Caco-2 (cell line): ENCODE measurements at regions not wholly inside any gene's neighbourhood (a gene's known extent, or its start where the extent isn't known, plus 50 kb on each side); places are given as distances from the start of the nearest gene placed in this dataset.

Source experiments
- BruUV-seq: library from RNA; stranded (reverse); fragments of 400-500 nt; replicated peaks from 2 replicates; lab custom pipeline; 2021; lab: Mats Ljungman, UMichigan
- CTCF ChIA-PET: fragments of 300-600 bp; sonication (Branson Sonifier 250); formaldehyde crosslinking; loops from one replicate; lab custom pipeline; 2022; ENCODE audit warnings: antibody characterized with exemption; lab: Charles Lee
- POLR2A ChIA-PET: fragments of 300-600 bp; sonication (Branson Sonifier 250); formaldehyde crosslinking; loops from one replicate; lab custom pipeline; 2022; ENCODE audit warnings: antibody characterized with exemption; lab: Charles Lee
- DNase-seq, 2 experiments: peaks; one replicate each; pipeline versions ENCODE4 v3.0.0 to v3.0.0-alpha.2; 2020 to 2022
- H3K27me3 ChIP-seq: replicated peaks from 2 replicates; pipeline ENCODE4 v1.6.0; 2011; ENCODE audit warnings: low read length; ENCODE audit not compliant: control insufficient read depth, insufficient read depth
- H3K36me3 ChIP-seq: 2 replicates; pipeline ENCODE4 v1.5.1; 2011; ENCODE audit warnings: low read length; ENCODE audit not compliant: control insufficient read depth, insufficient read depth
- H3K4me1 ChIP-seq: fragments of 250-450 bp; sonication (Bioruptor Pico); 2 replicates; pipeline ENCODE4 v1.5.1; 2020; ENCODE audit warnings: mild to moderate bottlenecking
- H3K4me3 ChIP-seq: 2 replicates; pipeline ENCODE4 v1.5.1; 2011; ENCODE audit warnings: low read depth, mild to moderate bottlenecking, control low read depth, low read length
- H3K9me3 ChIP-seq: fragments of 250-450 bp; sonication (Bioruptor Pico); 2 replicates; pipeline ENCODE4 v1.5.1; 2020; ENCODE audit warnings: mild to moderate bottlenecking, moderate library complexity
- H3K27ac Mint-ChIP-seq: one replicate; pipeline ENCODE4 v1.8.0; 2022; ENCODE audit warnings: mixed read lengths; ENCODE audit not compliant: unreplicated experiment
- H3K27me3 Mint-ChIP-seq: one replicate; pipeline ENCODE4 v1.8.0; 2022; ENCODE audit warnings: mixed read lengths; ENCODE audit not compliant: insufficient read depth, unreplicated experiment
- H3K36me3 Mint-ChIP-seq: one replicate; pipeline ENCODE4 v1.8.0; 2022; ENCODE audit warnings: mild to moderate bottlenecking, mixed read lengths; ENCODE audit not compliant: insufficient read depth, unreplicated experiment
- H3K4me1 Mint-ChIP-seq: one replicate; pipeline ENCODE4 v1.8.0; 2022; ENCODE audit warnings: low read depth, mixed read lengths; ENCODE audit not compliant: unreplicated experiment
- H3K4me3 Mint-ChIP-seq: one replicate; pipeline ENCODE4 v1.8.0; 2022; ENCODE audit warnings: mild to moderate bottlenecking, moderate library complexity, mixed read lengths; ENCODE audit not compliant: unreplicated experiment
- H3K9me3 Mint-ChIP-seq: one replicate; pipeline ENCODE4 v1.8.0; 2022; ENCODE audit warnings: mixed read lengths; ENCODE audit not compliant: unreplicated experiment
- intact Hi-C: fragments of 100-400 bp; cut with micrococcal nuclease; formaldehyde crosslinking; loops from one replicate; pipeline ENCODE4 v1.10.0; 2022; ENCODE audit not compliant: unreplicated experiment
- TF ChIP-seq, protein P1 (sequence below), 2 experiments: fragments of 200-600 bp in 1 of 2; IDR thresholded peaks; 1 replicate in 1 of 2; 2 replicates in 1 of 2; pipeline versions ENCODE4 v1.5.1 to v1.8.0; 2011 to 2022; ENCODE audit warnings: antibody characterized with exemption in 1 of 2, control low read depth in 1 of 2, inconsistent platforms in 1 of 2, low read depth in 1 of 2, low read length in 1 of 2, mild to moderate bottlenecking in 1 of 2, moderate library complexity in 1 of 2; ENCODE audit not compliant: insufficient read depth in 1 of 2, severe bottlenecking in 1 of 2, unreplicated experiment in 1 of 2

DNA sequence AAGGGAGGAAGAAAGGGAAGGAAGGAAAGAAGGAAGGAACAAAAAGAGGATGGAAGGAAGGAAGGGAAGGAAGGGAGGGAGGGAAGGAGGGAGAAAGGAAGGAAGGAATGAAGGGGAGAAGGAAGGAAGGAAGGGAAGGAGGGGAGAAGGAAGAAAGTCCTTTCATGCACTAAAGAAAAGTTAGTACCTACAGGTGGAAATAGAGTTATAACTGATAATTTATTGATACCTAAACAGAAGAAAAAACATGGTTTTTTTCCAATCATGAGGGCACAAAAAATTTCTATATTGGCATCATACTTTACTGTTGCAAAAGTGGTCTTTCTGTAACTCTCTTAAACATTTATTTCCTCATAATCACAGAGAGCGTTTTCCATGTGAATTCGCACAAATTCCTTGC is 659.4 kb downstream of the MAFB start:
- Histone ChIP-seq H3K36me3 (no peaks in the 10 kb centered on the region), H3K4me1 (no peaks in the 10 kb centered on the region), H3K9me3 (no peaks in the 10 kb centered on the region), H3K27me3 (no peaks in the 10 kb centered on the region), H3K4me3 (no peak overlapping the region)
- Mint-ChIP-seq H3K4me3 (no peak overlapping the region), H3K4me1 (no peaks in the 10 kb centered on the region), H3K36me3 (no peaks in the 10 kb centered on the region), H3K9me3 (no peaks in the 10 kb centered on the region), H3K27me3 (peaks cover 35% of the 10 kb centered on the region), H3K27ac (no peak overlapping the region)
- intact Hi-C loops, result no loop called here
- no TSS peak for BruUV-seq
- TF ChIP-seq, protein P1, sequence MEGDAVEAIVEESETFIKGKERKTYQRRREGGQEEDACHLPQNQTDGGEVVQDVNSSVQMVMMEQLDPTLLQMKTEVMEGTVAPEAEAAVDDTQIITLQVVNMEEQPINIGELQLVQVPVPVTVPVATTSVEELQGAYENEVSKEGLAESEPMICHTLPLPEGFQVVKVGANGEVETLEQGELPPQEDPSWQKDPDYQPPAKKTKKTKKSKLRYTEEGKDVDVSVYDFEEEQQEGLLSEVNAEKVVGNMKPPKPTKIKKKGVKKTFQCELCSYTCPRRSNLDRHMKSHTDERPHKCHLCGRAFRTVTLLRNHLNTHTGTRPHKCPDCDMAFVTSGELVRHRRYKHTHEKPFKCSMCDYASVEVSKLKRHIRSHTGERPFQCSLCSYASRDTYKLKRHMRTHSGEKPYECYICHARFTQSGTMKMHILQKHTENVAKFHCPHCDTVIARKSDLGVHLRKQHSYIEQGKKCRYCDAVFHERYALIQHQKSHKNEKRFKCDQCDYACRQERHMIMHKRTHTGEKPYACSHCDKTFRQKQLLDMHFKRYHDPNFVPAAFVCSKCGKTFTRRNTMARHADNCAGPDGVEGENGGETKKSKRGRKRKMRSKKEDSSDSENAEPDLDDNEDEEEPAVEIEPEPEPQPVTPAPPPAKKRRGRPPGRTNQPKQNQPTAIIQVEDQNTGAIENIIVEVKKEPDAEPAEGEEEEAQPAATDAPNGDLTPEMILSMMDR (IDR thresholded peaks at IDR 0.05; ENCODE audit: insufficient read depth in 1 of 2, low read depth in 1 of 2, low read length in 1 of 2, severe bottlenecking in 1 of 2, unreplicated experiment in 1 of 2), result no peak
- ChIA-PET CTCF (no interaction called here), POLR2A (no interaction called here)
- DNase-seq, result no peak

DNA sequence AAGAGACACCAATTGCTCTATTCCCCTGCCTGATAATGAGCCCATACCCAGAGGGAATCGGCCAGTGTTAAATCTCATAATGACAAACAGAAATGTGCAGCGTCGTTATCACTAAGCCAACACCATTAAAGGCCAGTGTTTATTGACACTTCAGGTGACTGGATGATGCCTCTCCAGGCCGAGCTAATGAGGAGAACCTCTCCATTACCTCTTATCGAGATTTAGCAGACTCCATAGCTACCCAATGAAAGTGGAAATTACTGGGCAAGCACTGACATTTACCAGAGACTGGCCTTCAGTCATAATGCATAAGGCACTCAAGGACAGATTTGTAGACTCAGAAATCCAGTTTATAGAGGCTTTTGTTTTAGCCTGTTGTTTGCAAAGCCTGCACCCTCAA is 669.5 kb downstream of the MAFB start:
- no peaks in the 10 kb centered on the region for H3K4me1 Mint-ChIP-seq
- H3K27ac Mint-ChIP-seq, result no peak overlapping the region
- no TSS peak for BruUV-seq
- DNase-seq, result no peak
- peaks cover 14% of the 10 kb centered on the region for H3K27me3 Mint-ChIP-seq
- CTCF ChIA-PET, result no interaction called here
- POLR2A ChIA-PET, result no interaction called here
- H3K27me3 ChIP-seq, result no peaks in the 10 kb centered on the region
- no peaks in the 10 kb centered on the region for H3K36me3 Mint-ChIP-seq
- H3K4me1 ChIP-seq, result no peaks in the 10 kb centered on the region
- H3K9me3 Mint-ChIP-seq, result no peaks in the 10 kb centered on the region
- H3K36me3 ChIP-seq, result no peaks in the 10 kb centered on the region
- intact Hi-C loops, result no loop called here
- H3K4me3 Mint-ChIP-seq, result no peak overlapping the region
- no peak overlapping the region for H3K4me3 ChIP-seq
- H3K9me3 ChIP-seq, result no peaks in the 10 kb centered on the region
- TF ChIP-seq, protein P1 (IDR thresholded peaks at IDR 0.05; ENCODE audit: insufficient read depth in 1 of 2, low read depth in 1 of 2, low read length in 1 of 2, severe bottlenecking in 1 of 2, unreplicated experiment in 1 of 2), result no peak

DNA sequence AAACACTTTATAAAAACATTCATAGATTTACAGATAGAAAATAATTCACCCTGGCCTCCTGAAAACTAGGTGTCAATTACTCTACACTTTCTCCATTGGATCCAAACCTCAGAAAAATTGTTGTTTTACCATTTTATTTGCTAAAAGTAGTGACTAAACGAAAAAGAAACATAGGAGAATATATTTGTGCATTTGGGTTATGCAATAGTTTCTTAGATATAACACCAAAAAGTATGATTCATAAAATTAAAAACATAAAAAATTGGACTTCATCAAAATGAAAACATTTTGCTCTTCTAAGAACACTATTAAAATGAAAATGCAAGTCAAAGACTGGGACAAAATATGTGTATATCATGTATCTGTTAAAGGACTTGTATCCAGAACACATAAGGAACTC is 671.3 kb downstream of the MAFB start:
- no TSS peak for BruUV-seq
- no peaks in the 10 kb centered on the region for H3K4me1 Mint-ChIP-seq
- no peak overlapping the region for H3K27ac Mint-ChIP-seq
- H3K36me3 Mint-ChIP-seq, result no peaks in the 10 kb centered on the region
- H3K9me3 Mint-ChIP-seq, result no peaks in the 10 kb centered on the region
- H3K4me1 ChIP-seq, result no peaks in the 10 kb centered on the region
- no peak for DNase-seq
- no peaks in the 10 kb centered on the region for H3K36me3 ChIP-seq
- H3K9me3 ChIP-seq, result no peaks in the 10 kb centered on the region
- ChIA-PET CTCF (no interaction called here), POLR2A (no interaction called here)
- H3K4me3 ChIP-seq, result no peak overlapping the region
- no peaks in the 10 kb centered on the region for H3K27me3 ChIP-seq
- TF ChIP-seq, protein P1 (IDR thresholded peaks at IDR 0.05; ENCODE audit: insufficient read depth in 1 of 2, low read depth in 1 of 2, low read length in 1 of 2, severe bottlenecking in 1 of 2, unreplicated experiment in 1 of 2), result no peak
- H3K27me3 Mint-ChIP-seq, result peaks cover 6% of the 10 kb centered on the region
- intact Hi-C loops, result no loop called here
- H3K4me3 Mint-ChIP-seq, result no peak overlapping the region
